Stimulated activated CD4-positive, alpha-beta T cell treated with anti-CD3 and anti-CD28 coated beads, Interleukin-12 subunit alpha, Interleukin-12 subunit beta, amount 100 ng/mL, for 24 hours (primary cell): ENCODE measurements at regions not wholly inside any gene's neighbourhood (a gene's known extent, or its start where the extent isn't known, plus 50 kb on each side); places are given as distances from the start of the nearest gene placed in this dataset.

Experiments used
- DNase-seq, 2 experiments: peaks; one replicate each; pipeline ENCODE4 v3.0.0-alpha.2; 2020; ENCODE audit warnings: low read depth in 2 of 2

- DNase-seq = no peak
Measured at GRCh38 chr20:60749804-60750602, 502.1 kb upstream of the CDH4 start.

GRCh38 chr20:60750909-60751308, 501.2 kb upstream of the CDH4 start:
- no peak for DNase-seq

- DNase-seq = no peak
Measured at GRCh38 chr20:60751826-60752225, 500.2 kb upstream of the CDH4 start.

- DNase-seq = no peak
Measured at GRCh38 chr20:60752741-60753420, 499.2 kb upstream of the CDH4 start.

GRCh38 chr20:60754856-60755255, 497.2 kb upstream of the CDH4 start:
- no peak for DNase-seq

- DNase-seq = no peak
Measured at GRCh38 chr20:60759651-60760050, 492.4 kb upstream of the CDH4 start.

GRCh38 chr20:60760256-60761000, 491.6 kb upstream of the CDH4 start:
- DNase-seq = no peak

GRCh38 chr20:60761056-60761455, 491.0 kb upstream of the CDH4 start:
- no peak for DNase-seq

- no peak for DNase-seq
Measured at GRCh38 chr20:60762386-60762785, 489.7 kb upstream of the CDH4 start.

- DNase-seq = no peak
Measured at GRCh38 chr20:60764328-60764727, 487.7 kb upstream of the CDH4 start.

GRCh38 chr20:60764771-60765170, 487.3 kb upstream of the CDH4 start:
- DNase-seq = no peak

GRCh38 chr20:60765821-60766403, 486.1 kb upstream of the CDH4 start:
- no peak for DNase-seq

- DNase-seq = no peak
Measured at GRCh38 chr20:60768216-60768615, 483.8 kb upstream of the CDH4 start.

GRCh38 chr20:60780388-60781025, 471.6 kb upstream of the CDH4 start:
- DNase-seq = no peak

- no peak for DNase-seq
Measured at GRCh38 chr20:60782959-60783625, 469.0 kb upstream of the CDH4 start.

GRCh38 chr20:60785301-60785700, 466.8 kb upstream of the CDH4 start:
- no peak for DNase-seq

- DNase-seq = no peak
Measured at GRCh38 chr20:60785785-60786184, 466.3 kb upstream of the CDH4 start.

- no peak for DNase-seq
Measured at GRCh38 chr20:60786686-60787217, 465.3 kb upstream of the CDH4 start.

GRCh38 chr20:60787276-60787675, 464.8 kb upstream of the CDH4 start:
- DNase-seq = no peak

GRCh38 chr20:60788070-60788469, 464.0 kb upstream of the CDH4 start:
- DNase-seq = no peak

GRCh38 chr20:60789399-60789798, 462.7 kb upstream of the CDH4 start:
- DNase-seq = no peak
